ENCODE measurements at regions not wholly inside any gene's neighbourhood (a gene's known extent, or its start where the extent isn't known, plus 50 kb on each side); places are given as distances from the start of the nearest gene placed in this dataset.

- no peak for TF ChIP-seq TSHZ2 (CRISPR knock-in tag; IDR thresholded peaks at IDR 0.05)
- TF ChIP-seq CREB5 (CRISPR knock-in tag; IDR thresholded peaks at IDR 0.05; ENCODE audit: low read depth) = no peak
- TF ChIP-seq TOX (CRISPR knock-in tag; IDR thresholded peaks at IDR 0.05; ENCODE audit: borderline replicate concordance) = no peak
- TF ChIP-seq CSDC2 (CRISPR knock-in tag; IDR thresholded peaks at IDR 0.05) = no peak
- TF ChIP-seq PATZ1 (CRISPR knock-in tag; IDR thresholded peaks at IDR 0.05; ENCODE audit: borderline replicate concordance) = no peak
Measured at GRCh38 chr18:47680488-47680887, 250.0 kb downstream of the SMAD2 start (continued).

DNA sequence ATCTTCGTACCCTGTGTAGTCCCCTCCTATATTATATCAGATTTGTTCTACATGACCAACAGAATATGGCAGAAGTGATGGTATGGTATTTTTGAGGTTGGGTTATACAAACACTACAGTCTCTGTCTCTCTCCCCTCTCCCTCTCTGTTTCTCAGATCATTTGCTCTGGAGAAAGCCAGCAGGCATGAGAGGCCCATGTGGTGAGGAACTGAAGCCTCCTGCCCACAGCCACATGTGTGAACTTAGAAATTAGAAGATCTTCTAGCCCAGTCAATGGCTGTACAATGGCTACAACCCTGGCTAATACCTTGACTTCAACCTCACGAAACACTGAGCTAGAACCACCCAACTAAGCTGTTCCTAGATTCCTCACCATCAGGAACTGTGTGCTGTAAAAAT, 250.6 kb downstream of the SMAD2 start:
- no peak for TF ChIP-seq CREB5 (CRISPR knock-in tag; IDR thresholded peaks at IDR 0.05; ENCODE audit: low read depth)
- TF ChIP-seq TSHZ2 (CRISPR knock-in tag; IDR thresholded peaks at IDR 0.05) = no peak
- TF ChIP-seq OSR1 (CRISPR knock-in tag; IDR thresholded peaks at IDR 0.05) = no peak
- TF ChIP-seq ZC3H10 (CRISPR knock-in tag; IDR thresholded peaks at IDR 0.05) = no peak
- TF ChIP-seq ZFP3 (CRISPR knock-in tag; IDR thresholded peaks at IDR 0.05) = no peak
- TF ChIP-seq, protein P1, sequence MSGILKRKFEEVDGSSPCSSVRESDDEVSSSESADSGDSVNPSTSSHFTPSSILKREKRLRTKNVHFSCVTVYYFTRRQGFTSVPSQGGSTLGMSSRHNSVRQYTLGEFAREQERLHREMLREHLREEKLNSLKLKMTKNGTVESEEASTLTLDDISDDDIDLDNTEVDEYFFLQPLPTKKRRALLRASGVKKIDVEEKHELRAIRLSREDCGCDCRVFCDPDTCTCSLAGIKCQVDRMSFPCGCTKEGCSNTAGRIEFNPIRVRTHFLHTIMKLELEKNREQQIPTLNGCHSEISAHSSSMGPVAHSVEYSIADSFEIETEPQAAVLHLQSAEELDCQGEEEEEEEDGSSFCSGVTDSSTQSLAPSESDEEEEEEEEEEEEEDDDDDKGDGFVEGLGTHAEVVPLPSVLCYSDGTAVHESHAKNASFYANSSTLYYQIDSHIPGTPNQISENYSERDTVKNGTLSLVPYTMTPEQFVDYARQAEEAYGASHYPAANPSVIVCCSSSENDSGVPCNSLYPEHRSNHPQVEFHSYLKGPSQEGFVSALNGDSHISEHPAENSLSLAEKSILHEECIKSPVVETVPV (CRISPR knock-in tag; IDR thresholded peaks at IDR 0.05) = no peak
- TF ChIP-seq ISL1 (CRISPR knock-in tag; IDR thresholded peaks at IDR 0.05) = no peak
- no peak for ATAC-seq

DNA sequence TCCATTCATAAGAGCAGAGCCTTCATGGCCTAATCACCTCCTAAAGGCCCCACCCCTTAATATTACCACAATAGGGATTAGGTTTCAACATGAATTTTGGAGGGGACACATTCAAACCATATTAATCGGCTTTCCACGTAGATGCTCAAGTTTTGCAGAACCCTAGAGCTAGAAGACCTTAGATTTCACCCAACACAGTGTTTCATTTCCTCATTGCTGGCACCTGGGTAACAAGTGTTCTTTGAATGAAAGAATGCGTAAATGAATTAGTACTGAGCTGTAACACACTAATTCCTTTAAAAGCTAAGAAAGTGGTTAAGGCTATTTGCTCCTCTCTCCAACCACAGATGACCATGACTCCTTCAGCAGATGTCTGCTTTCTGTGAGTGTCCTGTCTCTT, 252.5 kb downstream of the SMAD2 start:
- TF ChIP-seq CSDC2 (CRISPR knock-in tag; IDR thresholded peaks at IDR 0.05) (no peak), ARNTL (CRISPR knock-in tag; IDR thresholded peaks at IDR 0.05; ENCODE audit: borderline replicate concordance, low read depth) (no peak), TOX (CRISPR knock-in tag; IDR thresholded peaks at IDR 0.05; ENCODE audit: borderline replicate concordance) (no peak), PPARA (CRISPR knock-in tag; IDR thresholded peaks at IDR 0.05; ENCODE audit: borderline replicate concordance) (no peak), ZNF70 (CRISPR knock-in tag; IDR thresholded peaks at IDR 0.05) (no peak)
- no peak for ATAC-seq

DNA sequence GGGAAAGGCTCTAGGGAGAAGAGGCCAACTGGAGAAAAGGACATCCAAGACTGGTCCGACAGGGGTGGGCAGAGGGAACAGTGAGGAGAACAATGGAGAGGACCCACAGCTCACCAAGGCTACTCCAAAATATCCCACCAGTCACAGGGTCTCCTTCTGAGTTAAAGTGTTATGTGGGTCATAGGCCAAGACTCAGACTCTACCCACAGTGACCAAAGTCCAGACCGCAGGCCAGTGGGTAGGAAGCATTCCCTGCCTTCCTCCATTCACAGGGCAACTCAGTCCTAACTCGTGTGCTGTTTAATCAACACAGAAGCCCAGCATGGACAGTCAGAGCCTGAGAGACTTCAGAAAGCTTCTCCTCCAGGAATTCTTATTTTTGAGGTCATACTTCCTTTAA, 260.6 kb downstream of the SMAD2 start:
- ATAC-seq = no peak
- TF ChIP-seq RARB (CRISPR knock-in tag; IDR thresholded peaks at IDR 0.05) (no peak), CREB5 (CRISPR knock-in tag; IDR thresholded peaks at IDR 0.05; ENCODE audit: low read depth) (no peak), ZFP30 (CRISPR knock-in tag; IDR thresholded peaks at IDR 0.05) (no peak), SNAI2 (CRISPR knock-in tag; IDR thresholded peaks at IDR 0.05) (no peak), CSDC2 (CRISPR knock-in tag; IDR thresholded peaks at IDR 0.05) (no peak), ESRRG (CRISPR knock-in tag; IDR thresholded peaks at IDR 0.05) (no peak), PPARA (CRISPR knock-in tag; IDR thresholded peaks at IDR 0.05; ENCODE audit: borderline replicate concordance) (no peak), PATZ1 (CRISPR knock-in tag; IDR thresholded peaks at IDR 0.05; ENCODE audit: borderline replicate concordance) (no peak), ZNF565 (CRISPR knock-in tag; conservative IDR thresholded peaks at IDR 0.05; ENCODE audit: low read depth) (no peak), TCF4 (CRISPR knock-in tag; IDR thresholded peaks at IDR 0.05; ENCODE audit: borderline replicate concordance) (no peak), ZNF70 (CRISPR knock-in tag; IDR thresholded peaks at IDR 0.05) (no peak)
